ENCODE measurements at regions not wholly inside any gene's neighbourhood (a gene's known extent, or its start where the extent isn't known, plus 50 kb on each side); places are given as distances from the start of the nearest gene placed in this dataset.

GRCh38 chr13:66212511-66212910 is 1017.6 kb downstream of the PCDH9 start:
- no peaks in the 10 kb centered on the region for H3K4me1 ChIP-seq (ENCODE audit: control insufficient read depth, insufficient read depth, low read length)
- peaks cover 1% of the 10 kb centered on the region; the same call in 1 of the 2 replicates for H3K27me3 ChIP-seq (ENCODE audit: control insufficient read depth, insufficient read depth, low read length)

GRCh38 chr13:66210677-66211076 is 1019.5 kb downstream of the PCDH9 start:
- Histone ChIP-seq H3K4me1 (ENCODE audit: control insufficient read depth, insufficient read depth, low read length) (no peaks in the 10 kb centered on the region), H3K9ac (ENCODE audit: low read length) (no peak overlapping the region), H3K36me3 (ENCODE audit: control insufficient read depth, insufficient read depth, low read length) (no peaks in the 10 kb centered on the region), H3K9me3 (ENCODE audit: control insufficient read depth, insufficient read depth, low read depth, low read length) (no peaks in the 10 kb centered on the region), H3K4me3 (ENCODE audit: low read depth, low read length) (no peak overlapping the region), H3K27me3 (ENCODE audit: control insufficient read depth, insufficient read depth, low read length) (no peaks in the 10 kb centered on the region; the same call in 1 of the 2 replicates), H3K27ac (ENCODE audit: low read depth, low read length) (no peak overlapping the region)

More at GRCh38 chr13:66212511-66212910, 1017.6 kb downstream of the PCDH9 start:
- no peak overlapping the region for H3K27ac ChIP-seq (ENCODE audit: low read depth, low read length)
- no peaks in the 10 kb centered on the region for H3K9me3 ChIP-seq (ENCODE audit: control insufficient read depth, insufficient read depth, low read depth, low read length)
- H3K36me3 ChIP-seq (ENCODE audit: control insufficient read depth, insufficient read depth, low read length) = no peaks in the 10 kb centered on the region
- no peak overlapping the region for H3K4me3 ChIP-seq (ENCODE audit: low read depth, low read length)
- H3K9ac ChIP-seq (ENCODE audit: low read length) = no peak overlapping the region

GRCh38 chr13:66208589-66208988 is 1021.5 kb downstream of the PCDH9 start:
- H3K27ac ChIP-seq (ENCODE audit: low read depth, low read length) = no peak overlapping the region
- H3K36me3 ChIP-seq (ENCODE audit: control insufficient read depth, insufficient read depth, low read length) = no peaks in the 10 kb centered on the region
- H3K4me1 ChIP-seq (ENCODE audit: control insufficient read depth, insufficient read depth, low read length) = no peaks in the 10 kb centered on the region
- H3K4me3 ChIP-seq (ENCODE audit: low read depth, low read length) = no peak overlapping the region
- no peak overlapping the region for H3K9ac ChIP-seq (ENCODE audit: low read length)
- no peaks in the 10 kb centered on the region for H3K9me3 ChIP-seq (ENCODE audit: control insufficient read depth, insufficient read depth, low read depth, low read length)
- H3K27me3 ChIP-seq (ENCODE audit: control insufficient read depth, insufficient read depth, low read length) = no peaks in the 10 kb centered on the region; the same call in 1 of the 2 replicates

- no peaks in the 10 kb centered on the region for H3K4me1 ChIP-seq (ENCODE audit: control insufficient read depth, insufficient read depth, low read length)
- H3K36me3 ChIP-seq (ENCODE audit: control insufficient read depth, insufficient read depth, low read length) = no peaks in the 10 kb centered on the region
- H3K9me3 ChIP-seq (ENCODE audit: control insufficient read depth, insufficient read depth, low read depth, low read length) = no peaks in the 10 kb centered on the region
- no peaks in the 10 kb centered on the region; the same call in 1 of the 2 replicates for H3K27me3 ChIP-seq (ENCODE audit: control insufficient read depth, insufficient read depth, low read length)
- no peak overlapping the region for H3K27ac ChIP-seq (ENCODE audit: low read depth, low read length)
- H3K9ac ChIP-seq (ENCODE audit: low read length) = no peak overlapping the region
- no peak overlapping the region for H3K4me3 ChIP-seq (ENCODE audit: low read depth, low read length)
Observed at GRCh38 chr13:66207610-66208009, 1022.5 kb downstream of the PCDH9 start.

GRCh38 chr13:66205807-66206206 is 1024.3 kb downstream of the PCDH9 start:
- H3K9me3 ChIP-seq (ENCODE audit: control insufficient read depth, insufficient read depth, low read depth, low read length) = no peaks in the 10 kb centered on the region
- H3K27ac ChIP-seq (ENCODE audit: low read depth, low read length) = no peak overlapping the region
- no peak overlapping the region for H3K4me3 ChIP-seq (ENCODE audit: low read depth, low read length)
- H3K27me3 ChIP-seq (ENCODE audit: control insufficient read depth, insufficient read depth, low read length) = no peaks in the 10 kb centered on the region
- no peaks in the 10 kb centered on the region for H3K4me1 ChIP-seq (ENCODE audit: control insufficient read depth, insufficient read depth, low read length)
- H3K9ac ChIP-seq (ENCODE audit: low read length) = no peak overlapping the region
- no peaks in the 10 kb centered on the region for H3K36me3 ChIP-seq (ENCODE audit: control insufficient read depth, insufficient read depth, low read length)

- H3K4me1 ChIP-seq (ENCODE audit: control insufficient read depth, insufficient read depth, low read length) = no peaks in the 10 kb centered on the region
- no peaks in the 10 kb centered on the region for H3K27me3 ChIP-seq (ENCODE audit: control insufficient read depth, insufficient read depth, low read length)
- H3K9me3 ChIP-seq (ENCODE audit: control insufficient read depth, insufficient read depth, low read depth, low read length) = no peaks in the 10 kb centered on the region
- no peak overlapping the region for H3K9ac ChIP-seq (ENCODE audit: low read length)
- no peak overlapping the region for H3K4me3 ChIP-seq (ENCODE audit: low read depth, low read length)
- H3K36me3 ChIP-seq (ENCODE audit: control insufficient read depth, insufficient read depth, low read length) = no peaks in the 10 kb centered on the region
- no peak overlapping the region for H3K27ac ChIP-seq (ENCODE audit: low read depth, low read length)
Observed at GRCh38 chr13:66200555-66200954, 1029.6 kb downstream of the PCDH9 start.

GRCh38 chr13:66195238-66195637 is 1034.9 kb downstream of the PCDH9 start:
- no peak overlapping the region for H3K4me3 ChIP-seq (ENCODE audit: low read depth, low read length)
- H3K36me3 ChIP-seq (ENCODE audit: control insufficient read depth, insufficient read depth, low read length) = no peaks in the 10 kb centered on the region
- no peaks in the 10 kb centered on the region for H3K27me3 ChIP-seq (ENCODE audit: control insufficient read depth, insufficient read depth, low read length)
- no peaks in the 10 kb centered on the region for H3K4me1 ChIP-seq (ENCODE audit: control insufficient read depth, insufficient read depth, low read length)
- H3K27ac ChIP-seq (ENCODE audit: low read depth, low read length) = no peak overlapping the region
- no peak overlapping the region for H3K9ac ChIP-seq (ENCODE audit: low read length)
- H3K9me3 ChIP-seq (ENCODE audit: control insufficient read depth, insufficient read depth, low read depth, low read length) = no peaks in the 10 kb centered on the region

- Histone ChIP-seq H3K4me3 (ENCODE audit: low read depth, low read length) (no peak overlapping the region), H3K36me3 (ENCODE audit: control insufficient read depth, insufficient read depth, low read length) (no peaks in the 10 kb centered on the region), H3K9me3 (ENCODE audit: control insufficient read depth, insufficient read depth, low read depth, low read length) (no peaks in the 10 kb centered on the region), H3K4me1 (ENCODE audit: control insufficient read depth, insufficient read depth, low read length) (no peaks in the 10 kb centered on the region), H3K27me3 (ENCODE audit: control insufficient read depth, insufficient read depth, low read length) (no peaks in the 10 kb centered on the region), H3K27ac (ENCODE audit: low read depth, low read length) (no peak overlapping the region), H3K9ac (ENCODE audit: low read length) (no peak overlapping the region)
Observed at GRCh38 chr13:66189986-66190385, 1040.2 kb downstream of the PCDH9 start.

- no peaks in the 10 kb centered on the region for H3K27me3 ChIP-seq (ENCODE audit: control insufficient read depth, insufficient read depth, low read length)
- no peaks in the 10 kb centered on the region for H3K4me1 ChIP-seq (ENCODE audit: control insufficient read depth, insufficient read depth, low read length)
- no peak overlapping the region for H3K9ac ChIP-seq (ENCODE audit: low read length)
- H3K4me3 ChIP-seq (ENCODE audit: low read depth, low read length) = no peak overlapping the region
- no peak overlapping the region for H3K27ac ChIP-seq (ENCODE audit: low read depth, low read length)
- no peaks in the 10 kb centered on the region for H3K36me3 ChIP-seq (ENCODE audit: control insufficient read depth, insufficient read depth, low read length)
- no peaks in the 10 kb centered on the region for H3K9me3 ChIP-seq (ENCODE audit: control insufficient read depth, insufficient read depth, low read depth, low read length)
Observed at GRCh38 chr13:66180836-66181235, 1049.3 kb downstream of the PCDH9 start.

GRCh38 chr13:66171920-66172319 is 1058.2 kb downstream of the PCDH9 start:
- Histone ChIP-seq H3K4me3 (ENCODE audit: low read depth, low read length) (no peak overlapping the region), H3K27ac (ENCODE audit: low read depth, low read length) (no peak overlapping the region), H3K4me1 (ENCODE audit: control insufficient read depth, insufficient read depth, low read length) (no peaks in the 10 kb centered on the region), H3K27me3 (ENCODE audit: control insufficient read depth, insufficient read depth, low read length) (no peaks in the 10 kb centered on the region), H3K36me3 (ENCODE audit: control insufficient read depth, insufficient read depth, low read length) (no peaks in the 10 kb centered on the region), H3K9ac (ENCODE audit: low read length) (no peak overlapping the region), H3K9me3 (ENCODE audit: control insufficient read depth, insufficient read depth, low read depth, low read length) (no peaks in the 10 kb centered on the region)

GRCh38 chr13:66162470-66162869 is 1067.7 kb downstream of the PCDH9 start:
- H3K27ac ChIP-seq (ENCODE audit: low read depth, low read length) = no peak overlapping the region
- no peaks in the 10 kb centered on the region for H3K36me3 ChIP-seq (ENCODE audit: control insufficient read depth, insufficient read depth, low read length)
- H3K4me1 ChIP-seq (ENCODE audit: control insufficient read depth, insufficient read depth, low read length) = no peaks in the 10 kb centered on the region
- H3K27me3 ChIP-seq (ENCODE audit: control insufficient read depth, insufficient read depth, low read length) = no peaks in the 10 kb centered on the region
- no peaks in the 10 kb centered on the region for H3K9me3 ChIP-seq (ENCODE audit: control insufficient read depth, insufficient read depth, low read depth, low read length)
- no peak overlapping the region for H3K9ac ChIP-seq (ENCODE audit: low read length)
- H3K4me3 ChIP-seq (ENCODE audit: low read depth, low read length) = no peak overlapping the region

GRCh38 chr13:66159511-66159910 is 1070.6 kb downstream of the PCDH9 start:
- Histone ChIP-seq H3K9ac (ENCODE audit: low read length) (no peak overlapping the region), H3K27me3 (ENCODE audit: control insufficient read depth, insufficient read depth, low read length) (no peaks in the 10 kb centered on the region), H3K36me3 (ENCODE audit: control insufficient read depth, insufficient read depth, low read length) (no peaks in the 10 kb centered on the region), H3K4me1 (ENCODE audit: control insufficient read depth, insufficient read depth, low read length) (no peaks in the 10 kb centered on the region), H3K9me3 (ENCODE audit: control insufficient read depth, insufficient read depth, low read depth, low read length) (no peaks in the 10 kb centered on the region), H3K27ac (ENCODE audit: low read depth, low read length) (no peak overlapping the region), H3K4me3 (ENCODE audit: low read depth, low read length) (no peak overlapping the region)
